ENCODE measurements at regions not wholly inside any gene's neighbourhood (a gene's known extent, or its start where the extent isn't known, plus 50 kb on each side); places are given as distances from the start of the nearest gene placed in this dataset.

DNA sequence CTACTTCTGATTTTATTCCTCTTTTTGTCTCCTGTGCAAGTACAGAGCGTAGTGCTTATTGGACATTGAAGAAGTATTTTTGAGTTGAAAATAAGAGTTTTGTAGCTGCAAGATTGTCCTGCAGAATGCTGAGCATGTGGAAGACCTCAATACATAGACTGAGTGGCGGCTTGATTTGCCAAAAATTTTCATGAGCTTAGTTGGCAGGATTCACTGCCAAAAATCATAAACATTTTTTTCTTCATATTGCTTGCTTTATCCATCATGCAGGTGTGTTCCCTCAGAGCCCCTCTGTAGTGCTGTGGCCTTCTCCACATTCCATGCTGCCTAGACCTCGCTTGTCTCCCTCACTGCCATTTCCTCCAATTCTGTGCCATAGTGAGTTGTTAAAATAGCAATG lies 100.1 kb downstream of the DUSP10 start:
- Histone ChIP-seq H3K4me1 (ENCODE audit: insufficient read depth, low read length) (no peaks in the 10 kb centered on the region), H4K20me1 (ENCODE audit: insufficient read depth, low read length) (no peaks in the 10 kb centered on the region), H2AFZ (ENCODE audit: low read depth, low read length) (no peak overlapping the region), H3K9me3 (ENCODE audit: insufficient read depth, low read depth, low read length) (no peaks in the 10 kb centered on the region), H3K27ac (ENCODE audit: low read depth, low read length) (no peak overlapping the region), H3K9ac (ENCODE audit: low read length) (no peak overlapping the region), H3K4me3 (ENCODE audit: insufficient read depth, low read depth, low read length) (no peak overlapping the region), H3K36me3 (ENCODE audit: insufficient read depth, low read length) (no peaks in the 10 kb centered on the region), H3K27me3 (ENCODE audit: insufficient read depth, low read length) (no peaks in the 10 kb centered on the region), H3K79me2 (ENCODE audit: insufficient read depth, low read length) (no peaks in the 10 kb centered on the region), H3K4me2 (ENCODE audit: low read length) (no peak overlapping the region)
- H3K9me3 Mint-ChIP-seq (ENCODE audit: unreplicated experiment) = no peaks in the 10 kb centered on the region
- no peak overlapping the region for H3K4me3 Mint-ChIP-seq (ENCODE audit: unreplicated experiment)
- no peak overlapping the region for H3K27ac Mint-ChIP-seq (ENCODE audit: unreplicated experiment)
- FAIRE-seq = no peak
- H3K27me3 Mint-ChIP-seq (ENCODE audit: low read depth, unreplicated experiment) = no peaks in the 10 kb centered on the region
- no peaks in the 10 kb centered on the region for H3K4me1 Mint-ChIP-seq (ENCODE audit: low read depth, unreplicated experiment)
- no peaks in the 10 kb centered on the region for H3K36me3 Mint-ChIP-seq (ENCODE audit: low read depth, unreplicated experiment)
- no peak for TF ChIP-seq EZH2 (IDR thresholded peaks at IDR 0.05; ENCODE audit: insufficient read depth, low read length)
- TF ChIP-seq, protein P1, sequence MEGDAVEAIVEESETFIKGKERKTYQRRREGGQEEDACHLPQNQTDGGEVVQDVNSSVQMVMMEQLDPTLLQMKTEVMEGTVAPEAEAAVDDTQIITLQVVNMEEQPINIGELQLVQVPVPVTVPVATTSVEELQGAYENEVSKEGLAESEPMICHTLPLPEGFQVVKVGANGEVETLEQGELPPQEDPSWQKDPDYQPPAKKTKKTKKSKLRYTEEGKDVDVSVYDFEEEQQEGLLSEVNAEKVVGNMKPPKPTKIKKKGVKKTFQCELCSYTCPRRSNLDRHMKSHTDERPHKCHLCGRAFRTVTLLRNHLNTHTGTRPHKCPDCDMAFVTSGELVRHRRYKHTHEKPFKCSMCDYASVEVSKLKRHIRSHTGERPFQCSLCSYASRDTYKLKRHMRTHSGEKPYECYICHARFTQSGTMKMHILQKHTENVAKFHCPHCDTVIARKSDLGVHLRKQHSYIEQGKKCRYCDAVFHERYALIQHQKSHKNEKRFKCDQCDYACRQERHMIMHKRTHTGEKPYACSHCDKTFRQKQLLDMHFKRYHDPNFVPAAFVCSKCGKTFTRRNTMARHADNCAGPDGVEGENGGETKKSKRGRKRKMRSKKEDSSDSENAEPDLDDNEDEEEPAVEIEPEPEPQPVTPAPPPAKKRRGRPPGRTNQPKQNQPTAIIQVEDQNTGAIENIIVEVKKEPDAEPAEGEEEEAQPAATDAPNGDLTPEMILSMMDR (IDR thresholded peaks at IDR 0.05; ENCODE audit: insufficient read depth, low read depth, low read length) = no peak
- DNase-seq (ENCODE audit: low read depth) = no peak

- Histone ChIP-seq H2AFZ (ENCODE audit: low read depth, low read length) (no peak overlapping the region), H3K9me3 (ENCODE audit: insufficient read depth, low read depth, low read length) (no peaks in the 10 kb centered on the region), H3K9ac (ENCODE audit: low read length) (no peak overlapping the region), H3K27me3 (ENCODE audit: insufficient read depth, low read length) (no peaks in the 10 kb centered on the region), H3K4me2 (ENCODE audit: low read length) (no peak overlapping the region), H3K4me1 (ENCODE audit: insufficient read depth, low read length) (no peaks in the 10 kb centered on the region), H3K4me3 (ENCODE audit: insufficient read depth, low read depth, low read length) (no peak overlapping the region), H3K79me2 (ENCODE audit: insufficient read depth, low read length) (no peaks in the 10 kb centered on the region), H3K27ac (ENCODE audit: low read depth, low read length) (no peak overlapping the region), H3K36me3 (ENCODE audit: insufficient read depth, low read length) (no peaks in the 10 kb centered on the region), H4K20me1 (ENCODE audit: insufficient read depth, low read length) (no peaks in the 10 kb centered on the region)
- Mint-ChIP-seq H3K4me1 (ENCODE audit: low read depth, unreplicated experiment) (no peaks in the 10 kb centered on the region), H3K36me3 (ENCODE audit: low read depth, unreplicated experiment) (no peaks in the 10 kb centered on the region), H3K27me3 (ENCODE audit: low read depth, unreplicated experiment) (no peaks in the 10 kb centered on the region), H3K27ac (ENCODE audit: unreplicated experiment) (no peak overlapping the region), H3K9me3 (ENCODE audit: unreplicated experiment) (no peaks in the 10 kb centered on the region), H3K4me3 (ENCODE audit: unreplicated experiment) (no peak overlapping the region)
- DNase-seq (ENCODE audit: low read depth) (no peak), FAIRE-seq (no peak)
- TF ChIP-seq EZH2 (IDR thresholded peaks at IDR 0.05; ENCODE audit: insufficient read depth, low read length) = no peak
- TF ChIP-seq, protein P1 (IDR thresholded peaks at IDR 0.05; ENCODE audit: insufficient read depth, low read depth, low read length) = no peak
These were observed 98.3 kb downstream of the DUSP10 start for GRCh38 chr1:221643404-221644144.

- H3K4me1 ChIP-seq (ENCODE audit: insufficient read depth, low read length) = no peaks in the 10 kb centered on the region
- H3K9me3 ChIP-seq (ENCODE audit: insufficient read depth, low read depth, low read length) = no peaks in the 10 kb centered on the region
- no peak for FAIRE-seq
- H2AFZ ChIP-seq (ENCODE audit: low read depth, low read length) = no peak overlapping the region
- H3K27ac ChIP-seq (ENCODE audit: low read depth, low read length) = no peak overlapping the region
- H3K4me3 ChIP-seq (ENCODE audit: insufficient read depth, low read depth, low read length) = no peak overlapping the region
- H4K20me1 ChIP-seq (ENCODE audit: insufficient read depth, low read length) = no peaks in the 10 kb centered on the region
- no peak overlapping the region for H3K4me3 Mint-ChIP-seq (ENCODE audit: unreplicated experiment)
- H3K4me2 ChIP-seq (ENCODE audit: low read length) = no peak overlapping the region
- no peaks in the 10 kb centered on the region for H3K36me3 ChIP-seq (ENCODE audit: insufficient read depth, low read length)
- DNase-seq (ENCODE audit: low read depth) = no peak
- H3K27ac Mint-ChIP-seq (ENCODE audit: unreplicated experiment) = no peak overlapping the region
- H3K36me3 Mint-ChIP-seq (ENCODE audit: low read depth, unreplicated experiment) = no peaks in the 10 kb centered on the region
- no peak overlapping the region for H3K9ac ChIP-seq (ENCODE audit: low read length)
- H3K4me1 Mint-ChIP-seq (ENCODE audit: low read depth, unreplicated experiment) = no peaks in the 10 kb centered on the region
- H3K27me3 Mint-ChIP-seq (ENCODE audit: low read depth, unreplicated experiment) = no peaks in the 10 kb centered on the region
- H3K79me2 ChIP-seq (ENCODE audit: insufficient read depth, low read length) = no peaks in the 10 kb centered on the region
- no peaks in the 10 kb centered on the region for H3K27me3 ChIP-seq (ENCODE audit: insufficient read depth, low read length)
- TF ChIP-seq, protein P1 (IDR thresholded peaks at IDR 0.05; ENCODE audit: insufficient read depth, low read depth, low read length) = no peak
- no peak for TF ChIP-seq EZH2 (IDR thresholded peaks at IDR 0.05; ENCODE audit: insufficient read depth, low read length)
- no peaks in the 10 kb centered on the region for H3K9me3 Mint-ChIP-seq (ENCODE audit: unreplicated experiment)
These were observed 97.8 kb downstream of the DUSP10 start for GRCh38 chr1:221644145-221644448.

Data from astrocyte (in vitro differentiated cells and primary cell).